ENCODE measurements at regions not wholly inside any gene's neighbourhood (a gene's known extent, or its start where the extent isn't known, plus 50 kb on each side); places are given as distances from the start of the nearest gene placed in this dataset.

DNA sequence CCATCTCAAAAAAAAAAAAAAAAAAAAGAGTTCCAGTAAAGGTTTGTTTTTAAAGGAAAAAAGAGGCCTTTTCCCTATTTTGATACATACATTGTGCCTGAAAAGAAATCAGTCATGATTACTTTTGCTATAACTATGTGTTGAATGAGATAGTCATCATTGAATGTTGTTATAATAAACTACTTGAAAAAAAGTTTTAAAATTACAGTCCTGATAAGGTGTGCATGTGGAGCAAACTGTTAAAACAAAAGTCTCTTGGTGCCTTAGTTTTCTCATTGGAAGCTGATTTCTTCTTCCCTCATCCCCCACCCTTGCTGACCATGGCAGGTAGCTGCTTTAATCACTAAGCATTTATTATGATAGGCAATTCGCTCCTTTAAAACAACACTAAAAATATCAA is 172.3 kb upstream of the TBCA start:
- H3K27me3 ChIP-seq (replicated peaks), result peaks cover 22% of the 10 kb centered on the region
- no peak for TF ChIP-seq CTCF (IDR thresholded peaks at IDR 0.05; ENCODE audit: low read depth, low read length, missing control alignments)
- no peak overlapping the region for H3K27ac ChIP-seq
- in situ Hi-C loops (cut with HindIII; ENCODE audit: low pct_ligation_motif_present, low sequenced_read_pairs), result no loop called here
- H3K36me3 ChIP-seq (replicated peaks), result no peaks in the 10 kb centered on the region
- no peak for DNase-seq
- H3K4me3 ChIP-seq (ENCODE audit: low read depth, low read length), result no peak overlapping the region

DNA sequence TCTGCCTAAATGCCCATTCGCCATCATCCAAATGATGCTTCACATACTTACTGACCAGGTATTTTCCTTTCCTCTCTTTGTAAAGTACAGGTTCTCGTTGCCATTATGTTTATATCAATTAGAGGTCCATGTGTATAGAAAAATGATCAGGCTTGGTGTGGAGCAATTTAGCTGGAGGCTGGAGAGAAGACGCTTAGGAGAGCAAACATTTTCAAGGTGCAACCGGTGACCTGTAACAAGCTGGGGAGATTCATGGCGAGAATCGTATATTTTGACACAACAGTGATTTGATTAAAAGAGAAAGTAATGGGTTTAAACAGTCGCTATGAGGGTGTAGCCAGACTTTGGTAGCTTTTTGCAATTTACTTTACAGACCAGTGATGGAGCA is 170.9 kb upstream of the TBCA start:
- H3K27ac ChIP-seq, result no peak overlapping the region
- in situ Hi-C loops (cut with HindIII; ENCODE audit: low pct_ligation_motif_present, low sequenced_read_pairs), result no loop called here
- peaks cover 22% of the 10 kb centered on the region for H3K27me3 ChIP-seq (replicated peaks)
- TF ChIP-seq CTCF (IDR thresholded peaks at IDR 0.05; ENCODE audit: low read depth, low read length, missing control alignments), result no peak
- DNase-seq, result no peak
- H3K36me3 ChIP-seq (replicated peaks), result no peaks in the 10 kb centered on the region
- no peak overlapping the region for H3K4me3 ChIP-seq (ENCODE audit: low read depth, low read length)

- Histone ChIP-seq H3K27me3 (replicated peaks) (peaks cover 22% of the 10 kb centered on the region), H3K4me3 (ENCODE audit: low read depth, low read length) (no peak overlapping the region), H3K27ac (no peak overlapping the region), H3K36me3 (replicated peaks) (no peaks in the 10 kb centered on the region)
- TF ChIP-seq CTCF (IDR thresholded peaks at IDR 0.05; ENCODE audit: low read depth, low read length, missing control alignments), result no peak
- no peak for DNase-seq
- in situ Hi-C loops (cut with HindIII; ENCODE audit: low pct_ligation_motif_present, low sequenced_read_pairs), result no loop called here
Observed at GRCh38 chr5:77946381-77947040, 170.4 kb upstream of the TBCA start.

GRCh38 chr5:77945874-77946273 is 169.7 kb upstream of the TBCA start:
- no peak for DNase-seq
- H3K36me3 ChIP-seq (replicated peaks), result no peaks in the 10 kb centered on the region
- TF ChIP-seq CTCF (IDR thresholded peaks at IDR 0.05; ENCODE audit: low read depth, low read length, missing control alignments), result no peak
- H3K4me3 ChIP-seq (ENCODE audit: low read depth, low read length), result no peak overlapping the region
- in situ Hi-C loops (cut with HindIII; ENCODE audit: low pct_ligation_motif_present, low sequenced_read_pairs), result no loop called here
- no peak overlapping the region for H3K27ac ChIP-seq
- peaks cover 22% of the 10 kb centered on the region for H3K27me3 ChIP-seq (replicated peaks)

- no peak overlapping the region for H3K27ac ChIP-seq
- H3K36me3 ChIP-seq (replicated peaks), result no peaks in the 10 kb centered on the region
- H3K4me3 ChIP-seq (ENCODE audit: low read depth, low read length), result no peak overlapping the region
- DNase-seq, result no peak
- TF ChIP-seq CTCF (IDR thresholded peaks at IDR 0.05; ENCODE audit: low read depth, low read length, missing control alignments), result no peak
- H3K27me3 ChIP-seq (replicated peaks), result peaks cover 19% of the 10 kb centered on the region
- in situ Hi-C loops (cut with HindIII; ENCODE audit: low pct_ligation_motif_present, low sequenced_read_pairs), result no loop called here
Observed at GRCh38 chr5:77944757-77945340, 168.7 kb upstream of the TBCA start.

DNA sequence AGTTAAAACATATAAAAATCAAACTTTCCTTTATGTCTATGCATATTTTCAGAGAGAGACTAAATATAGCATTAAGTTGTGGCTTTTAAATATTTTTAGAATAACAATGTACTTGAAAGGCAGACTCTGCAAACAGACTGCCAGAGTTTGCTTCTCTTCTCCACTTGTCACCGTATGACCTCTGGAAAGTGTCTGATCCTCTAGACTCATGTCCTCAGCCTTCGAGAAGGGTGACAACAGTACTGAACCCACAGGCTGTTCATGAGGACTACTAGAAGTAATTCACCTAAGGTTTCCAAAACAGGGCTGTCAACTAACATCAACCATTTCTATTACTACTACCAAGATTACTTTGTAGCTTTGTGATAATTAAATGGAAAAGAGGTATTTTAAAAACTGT is 167.7 kb upstream of the TBCA start:
- Histone ChIP-seq H3K27ac (no peak overlapping the region), H3K27me3 (replicated peaks) (peaks cover 16% of the 10 kb centered on the region), H3K4me3 (ENCODE audit: low read depth, low read length) (no peak overlapping the region), H3K36me3 (replicated peaks) (no peaks in the 10 kb centered on the region)
- no peak for TF ChIP-seq CTCF (IDR thresholded peaks at IDR 0.05; ENCODE audit: low read depth, low read length, missing control alignments)
- DNase-seq, result no peak
- in situ Hi-C loops (cut with HindIII; ENCODE audit: low pct_ligation_motif_present, low sequenced_read_pairs), result no loop called here

Measured in brain microvascular endothelial cell (primary cell).